HG02943 (cell line): ENCODE measurements at regions not wholly inside any gene's neighbourhood (a gene's known extent, or its start where the extent isn't known, plus 50 kb on each side); places are given as distances from the start of the nearest gene placed in this dataset.

Experiments used
- ATAC-seq: cut with Tn5 transposase; IDR thresholded peaks from one replicate; pipeline ENCODE4 v1.9.1; 2021; ENCODE audit warnings: mild to moderate bottlenecking, low read depth, moderate library complexity; ENCODE audit not compliant: unreplicated experiment

DNA sequence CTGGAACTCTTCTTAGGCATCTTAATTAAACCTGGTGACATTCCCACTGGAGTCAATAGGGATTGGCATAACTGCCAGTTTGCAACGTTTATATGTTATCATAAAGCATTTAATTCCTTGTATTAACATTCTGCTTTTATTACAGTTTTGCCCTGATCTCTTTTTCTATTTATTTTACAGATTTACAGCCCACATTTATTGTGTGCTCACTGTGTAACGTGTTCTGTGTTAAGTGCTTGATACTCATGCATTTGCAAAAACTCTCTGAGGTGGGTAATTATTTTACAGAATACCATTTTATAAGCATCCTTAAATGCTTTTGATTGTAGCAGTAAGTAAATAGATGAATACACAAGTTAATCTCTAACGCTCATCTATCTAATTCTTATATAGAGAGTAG lies 341.5 kb upstream of the FAR2 start:
- no peak for ATAC-seq

DNA sequence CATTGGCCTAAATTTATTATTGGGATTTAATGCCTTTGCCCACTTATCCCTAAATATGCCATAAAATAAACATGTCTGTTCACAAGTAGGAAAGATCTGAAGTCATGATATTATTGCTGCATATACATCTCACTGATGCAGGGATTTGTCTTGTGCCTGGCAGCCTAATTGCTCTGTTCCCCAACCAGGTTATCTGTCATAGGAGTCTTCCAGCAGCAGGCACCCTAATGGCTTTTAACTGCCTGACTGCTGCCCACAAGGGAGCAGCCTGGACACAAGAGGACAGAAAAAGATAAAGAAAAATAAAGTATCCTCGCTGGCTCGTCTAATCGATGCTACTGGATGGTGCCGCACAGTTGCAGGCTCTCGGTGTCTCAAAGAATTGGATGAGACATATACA lies 337.6 kb upstream of the FAR2 start:
- no peak for ATAC-seq

DNA sequence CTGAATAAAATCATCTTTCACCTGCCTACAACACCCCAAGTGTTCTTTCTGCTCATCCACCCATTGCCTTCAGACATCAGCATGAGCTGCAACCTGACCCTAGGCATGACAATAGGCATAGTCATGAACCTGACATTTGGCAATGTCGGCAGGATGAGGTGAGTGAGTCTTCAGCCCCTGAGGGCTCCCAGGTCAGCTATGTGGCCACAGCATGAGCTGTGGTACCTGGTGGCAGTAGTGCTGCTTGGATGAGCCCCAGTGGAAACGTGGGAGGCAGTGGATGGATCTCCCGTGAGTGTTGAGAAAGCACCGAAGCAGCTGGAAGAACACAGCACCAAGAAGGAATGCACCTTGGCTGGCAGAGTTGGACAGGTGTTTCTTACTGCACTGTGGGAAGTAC lies 334.8 kb upstream of the FAR2 start:
- ATAC-seq = no peak

DNA sequence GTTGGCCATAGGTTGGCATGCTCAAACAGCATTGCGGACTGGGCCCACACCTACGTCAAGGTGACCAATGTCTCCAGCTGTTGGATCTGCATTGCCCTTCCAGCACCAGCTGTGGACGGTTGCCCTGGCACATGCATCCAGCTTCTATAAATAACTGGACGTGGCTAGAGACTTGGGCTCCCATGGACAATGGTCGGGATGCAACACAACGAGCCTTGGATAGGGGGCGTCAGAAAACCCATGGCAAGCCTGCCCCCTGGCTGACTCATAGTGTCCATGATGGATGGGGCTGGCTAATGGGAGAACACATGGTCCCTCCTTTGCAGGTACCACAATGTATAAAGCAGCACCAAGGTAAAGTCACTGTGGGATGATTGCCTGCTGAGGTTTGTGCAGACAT lies 331.6 kb upstream of the FAR2 start:
- ATAC-seq = no peak

DNA sequence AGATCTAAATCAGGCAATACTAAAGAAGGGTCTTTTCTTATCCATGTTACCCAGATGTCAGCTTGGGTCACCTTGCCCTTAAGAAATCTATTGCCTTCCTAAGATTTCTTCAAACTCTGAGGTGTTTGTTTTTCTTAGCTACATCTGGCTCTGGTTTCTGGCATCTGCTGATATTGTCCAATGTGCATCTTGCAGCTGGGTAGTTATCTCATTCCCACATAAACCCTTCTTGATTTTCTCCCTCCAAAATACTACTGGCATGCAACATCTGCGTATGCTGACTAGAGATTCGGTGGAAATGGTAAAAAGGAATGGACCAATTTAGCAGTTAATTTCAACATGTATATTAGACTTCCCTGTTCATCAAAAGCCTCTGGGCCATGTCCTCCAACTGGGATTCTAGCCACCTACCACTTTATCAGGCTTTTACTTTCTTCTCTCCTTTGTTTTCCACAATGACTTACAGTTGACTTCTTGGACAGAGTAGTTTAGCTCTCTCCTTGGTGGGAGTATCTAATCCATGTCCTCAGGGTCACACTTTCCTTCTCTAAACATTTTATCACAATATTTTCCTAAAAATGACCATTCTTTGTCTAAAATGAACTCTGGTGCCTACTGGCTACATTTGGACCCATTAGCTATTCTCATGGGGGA lies 324.8 kb upstream of the FAR2 start:
- no peak for ATAC-seq

DNA sequence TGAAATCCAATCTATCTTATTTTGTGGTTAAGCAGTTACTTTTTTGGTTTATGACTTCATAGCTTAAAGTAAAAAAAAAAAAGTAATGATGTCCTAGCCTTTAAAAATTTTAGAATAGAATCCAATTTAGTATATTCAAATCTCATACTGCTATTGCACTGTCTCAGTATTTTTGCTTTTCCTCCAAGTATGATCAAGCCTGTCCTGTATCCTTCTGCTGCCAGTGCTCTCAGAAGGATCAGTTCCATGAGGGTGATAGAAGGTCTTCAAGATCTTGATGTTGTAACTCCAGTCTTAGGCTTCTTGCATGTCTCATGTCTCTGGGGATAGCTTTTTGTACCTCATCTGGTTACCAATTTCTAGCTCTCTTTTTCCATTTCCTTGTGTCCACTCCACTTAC lies 324.2 kb upstream of the FAR2 start:
- no peak for ATAC-seq

DNA sequence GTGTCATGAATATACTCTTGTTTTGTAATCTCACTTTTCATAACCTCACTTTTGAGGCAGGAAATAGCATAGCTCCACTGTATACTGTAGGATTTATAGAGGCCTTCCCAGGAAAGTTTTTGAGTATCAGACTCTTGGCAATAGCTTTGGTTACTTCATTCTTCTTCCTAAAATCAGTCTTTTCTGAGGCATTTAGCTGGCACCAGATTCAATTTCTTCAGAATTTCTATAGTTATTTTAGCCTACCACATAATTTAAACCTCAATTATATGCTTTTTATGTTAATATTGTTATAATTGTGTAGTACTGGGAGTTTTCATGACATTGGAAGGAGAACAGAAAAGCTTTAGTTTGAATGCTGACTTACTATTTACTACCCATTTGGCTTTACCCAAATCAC lies 322.3 kb upstream of the FAR2 start:
- ATAC-seq = no peak

DNA sequence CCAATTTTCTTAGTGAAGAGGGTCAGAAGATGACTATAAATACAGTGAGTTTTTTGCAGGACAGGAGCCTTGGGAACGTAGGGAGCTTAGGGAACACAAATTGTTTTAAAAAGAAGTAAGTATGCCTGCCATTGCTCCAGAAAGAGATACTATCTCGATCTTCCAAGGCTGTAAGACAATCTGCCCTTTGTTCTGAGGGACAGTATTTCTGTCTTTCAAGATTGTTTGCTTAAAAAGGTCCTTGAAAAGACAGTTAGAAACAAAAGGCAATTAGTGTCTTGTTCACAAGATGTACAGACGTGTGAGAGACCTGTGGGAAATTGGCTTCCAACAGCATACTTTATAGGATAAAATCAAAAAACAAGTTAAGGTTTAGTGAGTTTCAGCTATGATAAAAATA lies 321.2 kb upstream of the FAR2 start:
- no peak for ATAC-seq

DNA sequence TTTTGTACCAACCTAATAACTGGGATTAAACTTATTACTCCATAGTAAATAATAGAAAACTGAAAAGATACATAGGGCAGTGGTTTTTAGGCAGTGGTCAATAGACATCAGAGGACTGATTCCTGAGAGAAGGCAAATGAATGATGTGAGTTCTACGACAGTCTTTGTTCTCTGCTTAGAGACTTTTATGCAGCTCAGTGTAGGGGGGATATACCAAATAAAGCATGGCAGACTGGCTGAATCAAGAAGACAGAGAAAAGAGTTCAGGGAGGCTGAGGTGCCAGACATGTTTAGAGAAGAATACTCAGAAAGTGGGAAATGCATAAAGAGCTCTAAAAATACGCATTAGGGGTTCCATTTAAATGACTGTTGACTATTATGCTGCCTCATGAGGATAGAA lies 320.8 kb upstream of the FAR2 start:
- ATAC-seq = no peak

DNA sequence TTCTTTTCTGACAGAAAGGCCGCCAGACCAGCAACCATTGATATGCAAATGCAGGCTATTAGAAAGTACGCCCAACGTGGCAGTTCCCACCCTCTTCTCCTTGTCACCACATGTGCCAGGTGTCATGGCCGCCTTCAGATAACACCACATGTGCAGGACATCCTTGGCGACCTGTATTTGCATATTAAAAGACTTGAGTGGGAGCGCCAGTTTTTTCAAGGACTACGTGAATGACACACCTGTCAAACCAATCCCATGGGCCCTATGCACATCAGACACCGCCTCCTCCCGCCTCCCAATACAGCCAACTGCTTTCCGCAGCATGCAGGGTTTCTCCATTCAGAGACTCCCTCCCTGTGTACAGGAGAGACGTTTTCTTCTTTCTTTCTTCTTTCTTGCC lies 318.6 kb upstream of the FAR2 start:
- no peak for ATAC-seq

DNA sequence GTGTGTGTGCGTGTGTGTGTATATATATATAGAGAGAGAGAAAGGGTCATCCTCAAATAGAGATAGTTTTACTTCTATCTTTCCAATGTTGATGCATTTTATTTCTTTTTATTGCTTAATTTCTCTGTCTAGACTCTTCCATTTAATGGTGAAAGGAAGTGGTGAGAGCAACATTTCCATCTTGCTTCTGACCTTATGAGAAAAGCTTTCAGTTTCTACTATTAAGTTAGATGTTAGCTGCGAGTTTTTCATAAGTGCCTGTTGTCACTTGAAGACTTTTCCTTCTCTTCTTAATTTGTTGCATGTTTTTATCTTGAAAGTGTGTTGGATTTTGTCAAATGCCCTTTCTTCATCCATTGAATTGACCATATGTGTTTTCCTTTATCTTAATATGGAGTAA lies 304.4 kb upstream of the FAR2 start:
- no peak for ATAC-seq

DNA sequence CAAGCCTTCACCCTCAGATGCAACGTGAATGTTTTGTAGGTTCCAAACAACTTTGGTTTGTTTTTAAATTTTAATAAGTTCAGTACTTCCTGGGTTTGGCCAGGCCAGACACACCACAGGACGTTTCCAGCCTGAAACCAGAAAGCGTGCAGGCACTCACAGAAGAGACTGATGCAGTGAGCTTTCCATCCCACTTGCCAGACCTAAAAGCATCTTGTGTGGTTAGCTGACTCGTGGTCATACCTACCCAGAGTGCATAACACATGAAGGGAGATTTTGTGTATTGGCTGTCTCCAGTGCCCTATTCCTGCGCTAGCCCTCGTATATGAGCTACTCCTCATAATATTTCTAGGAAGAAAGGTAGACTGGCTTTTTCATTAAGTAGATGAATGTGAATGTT lies 297.3 kb upstream of the FAR2 start:
- ATAC-seq = no peak

DNA sequence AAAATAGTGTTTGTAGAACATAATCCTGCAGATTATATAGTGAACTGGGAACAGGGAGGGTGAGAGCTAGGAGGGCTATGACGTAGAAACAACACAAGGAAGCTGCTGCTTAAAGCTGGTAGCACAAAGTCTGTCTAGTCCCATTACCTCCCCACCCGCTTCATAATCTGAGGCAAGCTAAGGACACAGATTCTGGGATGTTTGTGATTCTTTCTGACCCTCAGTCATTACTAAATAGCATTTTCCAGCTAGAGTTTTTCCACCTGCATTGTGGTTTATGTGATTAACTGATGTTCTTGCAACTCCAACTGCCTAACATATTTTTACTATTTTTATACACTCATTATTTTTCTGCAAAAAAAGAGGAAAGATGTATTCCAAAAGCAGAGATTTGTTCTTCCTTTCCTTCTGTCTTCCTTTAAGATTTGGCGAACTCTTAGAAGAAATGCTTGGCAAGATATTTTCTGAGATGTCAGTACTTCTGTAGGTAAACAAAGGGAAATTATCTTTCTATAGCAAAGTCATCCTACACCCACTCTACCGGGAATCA lies 293.2 kb upstream of the FAR2 start:
- no peak for ATAC-seq

DNA sequence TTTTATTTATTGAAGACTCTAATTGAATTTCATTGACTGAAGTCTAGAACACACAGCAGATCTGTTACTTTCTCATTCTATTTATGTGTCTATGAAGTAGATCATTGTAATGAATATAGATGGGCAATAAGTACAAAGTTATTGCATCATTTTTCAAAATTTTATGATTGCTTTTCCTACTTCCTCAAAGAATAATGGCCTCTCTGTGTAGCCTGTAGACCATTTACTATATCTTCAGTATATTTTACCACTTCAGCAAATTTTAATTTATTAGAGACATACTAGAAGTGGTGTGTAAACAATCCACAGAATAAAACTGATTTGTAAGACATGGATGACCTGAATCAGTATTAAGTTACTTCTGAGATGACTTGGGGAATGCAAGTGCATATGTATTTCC lies 291.7 kb upstream of the FAR2 start:
- no peak for ATAC-seq

DNA sequence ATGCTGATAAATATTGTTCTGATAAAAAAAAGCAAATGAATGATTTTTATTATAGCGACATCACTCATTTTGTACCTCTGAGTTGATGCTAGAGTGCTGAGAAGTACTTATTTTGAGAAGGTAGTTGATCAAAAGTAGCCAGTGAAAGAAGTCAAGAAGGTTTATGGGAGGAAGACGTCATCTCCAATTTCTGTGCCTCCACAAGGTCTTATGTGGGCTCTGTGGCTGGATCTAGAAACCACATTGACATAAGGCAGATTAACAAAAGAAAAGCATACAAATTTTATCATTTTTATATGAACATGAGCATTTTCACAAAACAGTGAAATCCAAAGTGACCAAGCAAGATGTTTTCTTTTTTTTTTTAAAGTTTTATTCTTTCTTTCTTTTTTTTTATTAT lies 289.5 kb upstream of the FAR2 start:
- no peak for ATAC-seq

DNA sequence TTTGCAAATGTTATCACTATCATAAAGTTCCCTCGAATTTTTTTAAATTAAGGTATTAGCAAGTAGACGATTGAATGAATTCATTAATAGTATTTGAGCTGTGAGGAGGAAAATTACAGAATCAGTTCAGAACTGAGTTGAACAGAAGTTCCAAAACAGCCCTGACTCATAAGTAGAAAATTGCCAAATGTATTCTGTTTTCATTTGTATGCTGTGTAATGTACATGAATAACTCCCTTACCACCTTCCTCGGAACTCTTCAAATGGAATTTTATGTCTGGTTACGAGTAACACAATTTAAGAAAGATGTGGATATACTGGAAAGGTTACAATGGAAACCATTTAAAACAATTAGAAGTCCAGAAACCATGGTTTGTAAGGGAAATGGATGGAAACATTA lies 283.3 kb upstream of the FAR2 start:
- ATAC-seq = no peak

DNA sequence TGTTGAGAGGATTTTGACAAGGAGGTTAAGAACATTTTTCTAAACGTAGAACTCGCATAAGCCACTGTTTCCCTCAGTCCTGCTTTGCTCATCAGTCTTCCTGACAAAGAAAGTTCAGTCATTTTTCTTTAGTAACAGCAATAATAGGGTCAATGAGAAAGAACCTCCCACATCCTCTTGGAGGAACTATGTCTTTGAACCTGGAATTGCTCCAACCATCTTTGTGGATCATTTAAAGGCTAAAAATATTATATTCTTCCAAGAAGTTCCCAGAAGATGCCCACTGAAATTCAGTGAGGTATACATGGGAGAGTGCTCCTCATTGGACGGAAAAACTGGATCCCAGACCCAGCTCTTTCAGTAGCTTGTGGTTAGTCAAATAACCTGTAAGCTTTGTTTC lies 282.8 kb upstream of the FAR2 start:
- ATAC-seq = no peak

DNA sequence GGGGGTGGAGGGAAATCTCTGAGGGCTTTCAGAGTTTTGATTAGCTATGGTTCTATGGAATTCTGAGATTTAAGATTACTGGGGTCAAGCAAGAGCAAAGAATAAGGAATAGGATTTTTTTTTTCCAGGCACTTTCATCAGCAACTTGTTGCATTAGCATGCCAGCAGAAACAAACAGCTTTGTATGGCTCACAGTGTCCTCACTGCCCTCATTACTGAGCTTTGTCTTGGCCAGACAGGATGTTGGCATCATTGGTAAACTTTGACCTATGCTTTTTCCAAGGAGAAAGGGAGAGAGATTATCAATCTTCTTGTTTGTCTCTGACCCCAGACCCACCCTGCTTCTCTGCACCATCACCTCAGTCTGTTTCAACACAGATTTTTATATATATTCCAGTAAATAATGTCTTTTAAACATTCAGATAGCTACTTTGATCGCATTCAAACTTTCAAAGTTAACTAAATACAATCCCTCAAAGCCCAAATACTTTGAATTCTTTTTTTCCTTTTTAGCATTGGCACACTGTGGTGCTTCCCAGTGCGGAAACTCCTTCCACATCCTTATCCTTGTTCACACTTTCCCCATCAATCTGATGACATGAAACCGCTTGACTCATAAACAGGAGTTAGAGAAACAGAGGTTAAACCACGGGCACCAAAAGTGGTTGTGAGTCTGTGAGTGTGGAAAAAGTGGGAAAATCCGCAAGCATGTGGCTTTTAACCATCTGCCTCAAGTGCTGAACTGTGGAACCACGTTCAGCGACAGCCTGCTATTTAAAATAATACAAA lies 282.2 kb upstream of the FAR2 start:
- ATAC-seq = no peak

DNA sequence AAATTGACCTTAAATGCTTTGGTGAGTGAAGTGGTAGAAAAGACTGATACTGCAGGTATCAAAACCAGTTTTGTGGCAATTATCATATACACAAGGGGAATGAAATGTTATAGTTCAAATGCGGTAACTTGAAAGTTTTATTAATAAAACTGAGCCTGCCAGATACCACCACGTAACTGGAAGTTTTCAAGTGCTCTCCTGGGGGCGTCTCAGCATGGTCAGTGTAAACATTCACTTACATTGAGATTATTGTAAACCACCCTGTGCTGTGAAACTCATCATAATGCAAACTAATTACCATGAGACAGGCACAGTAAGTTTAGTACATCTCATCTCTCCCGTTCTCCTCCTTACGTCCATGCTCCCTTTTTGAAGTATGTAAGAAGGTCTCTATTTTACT lies 280.7 kb upstream of the FAR2 start:
- no peak for ATAC-seq

DNA sequence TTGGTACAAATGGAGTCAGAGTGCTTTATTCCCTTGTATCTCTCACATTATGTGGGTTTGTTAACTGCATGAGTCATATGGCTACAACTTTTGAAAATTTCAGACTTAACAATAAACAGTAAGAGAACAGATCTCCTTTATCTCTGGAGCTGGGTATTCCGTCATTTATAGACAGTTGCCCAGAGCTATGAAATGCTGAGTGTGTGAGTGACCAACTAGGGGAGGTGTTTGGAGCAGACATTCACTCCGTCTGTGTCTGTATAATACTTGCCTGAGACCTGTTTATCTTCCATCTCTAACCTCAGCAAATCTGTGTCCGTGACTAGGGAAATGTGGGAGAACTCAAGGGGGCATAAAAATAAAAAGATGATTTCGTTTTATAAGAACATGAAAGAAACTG lies 279.9 kb upstream of the FAR2 start:
- ATAC-seq = no peak

DNA sequence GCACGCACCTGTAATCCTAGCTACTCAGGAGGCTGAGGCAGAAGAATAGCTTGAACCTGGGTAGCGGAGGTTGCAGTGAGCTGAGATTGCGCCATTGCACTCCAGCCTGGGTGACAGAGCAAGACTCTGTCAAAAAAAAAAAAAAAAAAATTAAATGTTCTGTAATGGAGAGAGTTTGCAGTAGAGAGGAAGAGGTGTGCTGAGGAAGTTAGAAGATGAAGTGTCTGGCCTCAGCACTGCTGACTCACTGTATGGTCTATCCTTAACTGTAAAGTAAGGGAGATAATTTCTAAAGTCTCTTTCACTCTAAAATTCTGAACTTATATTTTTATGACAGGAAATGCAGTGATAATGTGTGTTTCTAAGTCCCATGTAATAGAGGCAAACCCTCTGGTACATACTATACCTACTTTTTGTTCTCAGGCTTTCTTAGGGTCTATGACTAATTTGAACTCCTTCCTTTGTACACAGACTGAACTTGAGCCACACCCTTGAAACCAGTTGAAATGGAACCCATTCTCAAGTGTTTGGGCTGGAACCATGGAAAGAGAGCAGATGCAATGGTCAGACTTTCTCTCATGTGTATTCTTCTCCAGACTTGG lies 278.1 kb upstream of the FAR2 start:
- no peak for ATAC-seq
